GM19463 (cell line): ENCODE measurements at regions not wholly inside any gene's neighbourhood (a gene's known extent, or its start where the extent isn't known, plus 50 kb on each side); places are given as distances from the start of the nearest gene placed in this dataset.
A peak's percentile ranks its signal among the peaks of the same experiment; 100 is the strongest.
"Not testable (repeated sequence)": the region's sequence is repeated elsewhere in the genome, so short reads cannot be mapped to it uniquely, and the experiment has no call there.

Source experiments
- ATAC-seq: cut with Tn5 transposase; IDR thresholded peaks from one replicate; pipeline ENCODE4 v1.9.1; 2021; ENCODE audit warnings: mild to moderate bottlenecking, moderate library complexity; ENCODE audit not compliant: unreplicated experiment

- ATAC-seq, result peak; percentile 30
These were observed 905.5 kb upstream of the RAG2 start for GRCh38 chr11:37503411-37504059.

DNA sequence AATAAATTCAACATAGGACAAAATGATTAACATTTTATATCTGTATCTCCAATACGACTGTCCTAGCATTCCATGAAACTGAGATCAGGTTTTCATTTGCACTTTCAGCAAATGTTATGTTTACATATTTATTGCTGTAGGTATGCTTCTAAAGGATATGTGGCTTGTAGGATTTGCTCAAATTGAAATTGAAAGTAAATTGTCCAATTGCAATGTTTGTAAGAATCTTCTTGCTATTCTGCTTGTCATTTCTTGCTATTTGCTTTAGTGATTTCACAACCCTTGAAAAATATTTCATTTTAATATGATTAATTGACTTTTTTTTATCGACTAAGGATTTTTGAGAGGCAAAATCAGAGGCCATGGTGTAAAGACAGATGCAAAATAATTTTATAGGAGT, 904.2 kb upstream of the RAG2 start:
- ATAC-seq, result no peak

- ATAC-seq, result no peak
These were observed 902.4 kb upstream of the RAG2 start for GRCh38 chr11:37500425-37500824.

GRCh38 chr11:37497326-37497725, 899.3 kb upstream of the RAG2 start:
- ATAC-seq, result no peak

DNA sequence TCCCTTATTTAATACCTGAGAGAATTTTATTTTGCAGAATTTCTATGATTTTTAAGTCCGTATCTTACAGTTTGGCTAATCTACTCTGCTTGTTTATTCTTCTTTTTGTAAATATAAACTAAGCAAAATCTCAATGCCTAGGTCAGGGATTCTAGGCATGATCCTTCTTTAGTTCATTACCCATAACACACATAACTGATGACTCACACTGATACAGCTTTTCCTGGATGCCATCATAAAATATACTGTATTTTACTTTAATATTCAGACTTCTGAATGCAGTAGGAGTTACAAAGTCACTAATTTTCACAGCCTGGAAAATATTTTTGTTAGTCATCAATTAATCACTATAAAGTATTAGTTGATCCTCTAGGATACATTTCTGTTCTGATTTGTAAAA, 898.2 kb upstream of the RAG2 start:
- ATAC-seq, result no peak

DNA sequence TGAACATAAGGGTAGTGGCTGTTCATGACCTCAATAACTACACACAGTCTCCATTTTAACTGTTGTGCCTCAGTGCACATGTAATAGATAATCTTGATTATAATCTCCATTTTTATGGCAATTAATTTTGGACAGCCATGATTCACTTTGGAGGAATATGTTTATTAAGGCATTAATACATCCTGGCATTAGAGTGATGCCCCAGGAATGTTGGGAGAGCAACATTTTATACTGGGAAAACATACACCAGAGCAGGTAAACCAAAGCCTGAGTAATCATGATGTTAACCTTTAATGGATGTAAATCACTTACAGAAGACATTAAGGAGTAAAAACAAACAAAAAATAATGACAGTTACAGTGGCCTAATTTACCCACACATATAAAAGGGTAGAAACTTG, 886.3 kb upstream of the RAG2 start:
- no peak for ATAC-seq

DNA sequence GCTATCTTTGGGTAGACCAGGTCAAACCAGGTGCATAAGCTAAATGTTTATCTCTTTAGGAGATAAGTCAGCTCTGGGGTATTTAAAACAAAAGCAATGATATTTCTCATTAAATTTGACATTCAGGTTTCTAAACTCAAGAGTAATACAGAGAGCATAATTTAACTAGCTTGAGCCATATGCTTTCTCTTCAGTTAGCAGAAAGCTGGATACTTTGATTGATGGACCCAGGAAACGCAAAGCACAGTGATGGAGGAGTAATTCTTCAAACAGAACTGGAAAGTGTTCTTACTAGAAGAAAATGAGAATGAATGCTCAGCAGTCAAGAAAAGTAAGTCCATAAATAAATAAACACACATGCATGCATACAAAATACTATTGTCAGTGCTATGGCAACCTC, 885.7 kb upstream of the RAG2 start:
- no peak for ATAC-seq

DNA sequence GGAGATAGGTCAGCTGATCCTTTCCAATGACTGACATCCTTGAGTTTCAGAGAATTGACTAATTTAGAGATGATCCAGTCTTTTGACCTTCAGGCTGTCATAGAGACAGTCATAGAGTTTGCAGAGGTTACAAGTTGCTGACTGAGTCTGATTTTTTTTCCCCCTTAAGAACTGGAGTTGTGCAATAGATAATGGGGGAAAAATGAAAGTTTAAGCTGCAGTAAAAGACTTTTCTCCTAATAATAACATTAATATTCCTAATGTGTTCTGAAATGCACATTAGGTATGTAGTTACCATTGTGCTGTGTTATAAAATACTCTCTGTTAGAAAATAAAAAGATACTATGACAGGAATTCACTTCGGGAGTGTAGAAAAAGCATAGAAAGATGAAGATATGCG, 876.9 kb upstream of the RAG2 start:
- no peak for ATAC-seq

GRCh38 chr11:37468344-37468743, 870.3 kb upstream of the RAG2 start:
- ATAC-seq, result no peak

DNA sequence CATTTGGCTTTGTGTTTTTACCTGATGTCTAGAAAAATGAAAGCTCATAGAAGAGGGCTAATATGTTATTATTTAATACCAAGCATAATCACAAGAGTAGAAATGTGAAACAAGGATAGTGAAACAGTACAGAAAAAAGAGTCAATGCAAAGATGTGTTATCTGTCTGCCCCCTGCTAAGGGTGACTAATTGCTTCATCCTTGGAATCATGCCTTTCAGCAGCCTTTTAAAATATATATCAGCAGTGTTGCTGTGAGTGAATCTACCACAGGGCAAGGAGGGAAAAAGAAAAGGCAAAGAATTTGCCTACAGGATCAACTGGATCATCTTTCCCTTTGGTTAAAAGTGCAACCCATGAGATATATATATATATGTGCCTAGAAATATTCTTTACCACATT, 867.2 kb upstream of the RAG2 start:
- no peak for ATAC-seq

- no peak for ATAC-seq
These were observed 861.4 kb upstream of the RAG2 start for GRCh38 chr11:37459456-37459855.

DNA sequence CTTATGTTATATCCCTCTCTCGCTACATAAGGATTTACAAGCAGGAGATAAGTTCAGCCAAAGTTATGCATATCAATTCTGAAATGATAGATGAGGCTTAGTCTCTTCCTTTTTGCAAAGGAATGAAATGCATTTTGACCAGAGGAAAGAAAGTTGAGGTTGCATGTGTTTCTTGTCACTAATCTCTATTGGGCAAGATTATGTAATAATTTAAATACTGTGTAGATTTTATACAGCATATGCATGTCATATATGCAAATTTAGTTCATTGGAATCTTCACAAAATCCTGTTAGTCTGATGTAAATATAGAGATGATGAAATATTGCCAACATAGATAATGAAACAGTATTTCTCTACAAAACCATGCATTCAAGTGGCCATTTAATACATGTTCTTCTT, 858.7 kb upstream of the RAG2 start:
- no peak for ATAC-seq

DNA sequence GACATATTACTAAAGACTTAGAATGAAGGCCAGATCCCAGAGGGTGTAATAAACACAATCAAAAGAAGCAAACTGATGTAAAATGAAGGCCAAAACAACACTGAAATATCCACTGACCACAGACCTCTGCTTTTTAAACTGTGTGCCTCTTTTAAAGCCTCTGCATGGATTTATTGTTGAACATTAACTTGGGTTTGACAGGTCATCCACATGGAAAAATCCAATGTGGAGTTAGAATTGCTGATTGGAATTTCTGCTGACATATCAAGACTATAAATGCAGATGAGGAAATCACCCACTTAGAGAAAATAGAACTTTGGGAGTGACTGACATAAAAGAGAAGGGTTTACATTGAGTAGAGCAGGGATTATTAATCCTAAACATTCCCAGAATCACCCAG, 853.9 kb upstream of the RAG2 start:
- no peak for ATAC-seq

- no peak for ATAC-seq
These were observed 852.6 kb upstream of the RAG2 start for GRCh38 chr11:37450613-37451012.

DNA sequence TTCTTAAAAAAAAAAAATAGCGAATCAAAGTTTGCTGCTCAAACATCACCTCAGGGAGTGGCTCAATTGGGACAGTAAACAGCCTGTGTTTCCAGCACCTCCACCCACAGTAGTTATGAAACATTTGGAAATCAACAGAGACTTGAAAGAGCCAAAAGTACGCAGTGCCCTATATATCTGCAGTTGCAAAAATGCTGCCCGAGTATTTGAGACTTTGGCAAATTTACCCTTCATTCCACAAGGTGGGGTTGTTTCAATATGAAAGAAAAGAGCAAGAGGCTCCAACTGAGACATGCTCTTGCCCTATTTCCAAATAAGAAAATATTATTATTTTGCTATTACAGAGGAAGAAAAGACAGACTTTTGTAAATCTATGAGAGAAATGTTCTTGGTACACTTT, 851.1 kb upstream of the RAG2 start:
- no peak for ATAC-seq

DNA sequence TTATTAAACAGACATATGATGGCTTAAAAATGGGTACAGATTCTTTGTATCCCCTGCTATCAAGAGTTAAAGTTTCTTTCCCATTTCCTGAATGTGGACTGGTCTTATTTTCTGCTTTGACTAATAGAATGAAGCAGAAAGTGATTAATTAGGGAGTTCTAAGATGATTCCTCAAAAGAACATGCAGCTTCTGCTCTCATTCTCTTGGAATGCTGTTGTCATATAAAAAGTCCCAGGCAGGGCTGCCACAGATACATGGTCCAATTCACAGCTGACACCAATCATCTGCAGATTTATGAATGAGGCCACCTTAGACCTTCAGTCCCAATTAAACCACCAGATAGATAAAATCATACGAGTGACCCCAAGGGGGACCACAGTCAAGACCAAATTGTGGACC, 844.5 kb upstream of the RAG2 start:
- ATAC-seq, result no peak

DNA sequence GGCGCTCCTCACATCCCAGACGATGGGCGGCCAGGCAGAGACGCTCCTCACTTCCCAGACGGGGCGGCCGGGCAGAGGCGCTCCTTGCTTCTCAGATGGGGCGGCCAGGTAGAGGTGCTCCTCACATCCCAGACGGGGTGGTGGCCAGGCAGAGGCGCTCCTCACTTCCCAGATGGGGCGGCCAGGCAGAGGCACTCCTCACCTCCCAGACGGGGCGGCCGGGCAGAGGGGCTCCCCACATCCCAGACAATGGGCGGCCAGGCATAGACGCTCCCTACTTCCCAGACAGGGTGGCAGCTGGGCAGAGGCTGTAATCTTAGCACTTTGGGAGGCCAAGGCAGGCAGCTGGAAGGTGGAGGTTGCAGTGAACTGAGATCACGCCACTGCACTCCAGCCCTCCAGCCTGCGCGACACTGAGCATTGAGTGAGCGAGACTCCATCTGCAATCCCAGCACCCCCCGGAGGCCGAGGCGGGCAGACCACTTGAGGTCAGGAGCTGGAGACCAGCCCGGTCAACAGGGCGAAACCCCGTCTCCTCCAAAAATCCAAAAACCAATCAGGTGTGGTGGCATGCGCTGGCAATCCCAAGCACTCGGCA, 833.7 kb upstream of the RAG2 start:
- ATAC-seq, result not testable (repeated sequence)

- ATAC-seq, result not testable (repeated sequence)
These were observed 833.1 kb upstream of the RAG2 start for GRCh38 chr11:37430966-37431632.

DNA sequence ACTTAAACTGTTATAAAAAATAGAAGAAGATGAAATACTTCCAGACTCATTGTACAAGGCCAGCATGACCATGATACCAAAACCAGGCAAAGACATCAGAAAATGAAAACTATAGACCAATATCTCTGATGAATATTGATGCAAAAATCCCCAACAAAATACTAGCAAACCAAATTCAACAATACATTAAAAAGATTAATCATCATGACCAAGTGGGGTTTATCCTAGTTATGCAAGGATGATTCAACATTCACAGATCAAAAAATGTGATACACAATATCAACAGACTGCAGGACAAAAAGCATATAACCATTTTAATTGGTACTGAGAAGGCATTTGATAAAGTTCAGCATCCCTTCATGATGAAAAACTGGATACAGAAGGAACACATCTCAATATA, 824.5 kb upstream of the RAG2 start:
- no peak for ATAC-seq

DNA sequence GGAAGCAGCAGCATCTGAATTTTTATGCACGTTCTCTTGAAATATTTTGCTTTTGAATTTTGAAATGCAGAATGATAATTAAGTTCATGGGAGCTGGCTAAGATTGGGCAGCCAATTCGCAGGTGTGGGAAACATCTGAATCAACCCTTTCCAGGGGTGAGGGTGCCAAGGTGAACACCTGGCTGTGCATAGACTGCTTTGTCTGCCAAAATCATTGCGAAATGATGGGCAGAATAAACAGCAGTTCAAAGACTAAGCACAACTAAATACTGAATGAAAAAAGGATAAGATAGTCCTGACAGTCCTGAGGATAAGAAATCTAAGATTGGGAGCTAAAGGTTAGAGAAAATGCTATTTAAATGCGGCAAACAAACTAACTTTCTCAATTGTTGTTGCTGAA, 813.3 kb upstream of the RAG2 start:
- ATAC-seq, result no peak

DNA sequence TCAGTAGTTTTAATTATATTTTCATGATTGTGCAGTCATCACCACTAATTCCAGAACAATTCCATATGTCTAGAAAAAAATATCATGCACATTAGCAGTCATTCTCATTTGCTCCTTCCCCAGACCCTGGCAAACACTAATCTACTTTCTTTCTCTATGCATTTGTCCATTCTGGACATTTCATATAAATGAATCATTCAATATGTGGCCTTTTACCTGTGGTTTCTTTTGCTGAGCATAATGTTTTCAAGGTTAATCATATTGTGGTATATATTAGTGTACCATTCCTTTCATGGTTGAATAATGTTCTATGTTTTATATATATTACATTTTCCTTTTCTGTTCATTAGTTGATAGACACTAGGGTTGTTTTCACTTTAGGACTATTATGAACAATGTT, 811.1 kb upstream of the RAG2 start:
- no peak for ATAC-seq

DNA sequence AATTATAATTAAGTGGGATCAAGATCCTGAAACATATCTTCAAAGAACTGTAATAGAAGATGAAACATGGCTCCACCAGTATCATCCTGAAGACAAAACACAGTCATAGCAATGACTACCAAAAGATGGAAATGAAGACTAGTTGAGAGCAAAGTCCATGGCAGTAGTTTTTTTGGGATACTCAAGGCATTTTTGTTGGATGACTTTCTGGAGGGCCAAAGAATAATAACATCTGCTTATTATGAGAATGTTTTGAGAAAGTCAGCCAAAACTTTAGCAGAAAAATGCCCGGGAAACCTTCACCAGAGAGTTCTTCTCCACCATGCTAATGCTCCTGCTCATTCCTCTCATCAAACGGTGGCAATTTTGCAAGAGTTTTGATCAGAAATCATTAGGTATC, 809.4 kb upstream of the RAG2 start:
- no peak for ATAC-seq

GRCh38 chr11:37406651-37407050, 808.6 kb upstream of the RAG2 start:
- ATAC-seq, result no peak
